ENCODE measurements at regions not wholly inside any gene's neighbourhood (a gene's known extent, or its start where the extent isn't known, plus 50 kb on each side); places are given as distances from the start of the nearest gene placed in this dataset.

DNA sequence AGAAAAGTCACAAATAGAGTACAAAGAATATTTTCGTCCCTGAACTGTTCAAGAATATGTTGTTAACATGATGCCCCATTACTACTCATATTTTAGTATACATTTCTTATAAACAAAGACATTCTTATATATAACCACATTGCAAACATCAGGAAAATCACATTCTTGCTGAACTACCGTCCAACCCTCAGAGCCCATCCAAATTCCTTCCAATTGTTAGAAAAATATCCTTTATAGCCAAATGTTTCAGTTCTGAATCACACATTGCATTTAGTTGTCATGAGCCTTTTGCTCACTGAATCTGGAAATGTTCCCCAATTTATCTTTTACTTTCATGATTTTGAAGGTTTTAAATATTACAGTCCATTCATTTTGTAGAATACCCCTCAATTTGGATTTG, 467.8 kb upstream of the ARGLU1 start:
- DNase-seq (ENCODE audit: low read depth in 2 of 2), result no peak

DNA sequence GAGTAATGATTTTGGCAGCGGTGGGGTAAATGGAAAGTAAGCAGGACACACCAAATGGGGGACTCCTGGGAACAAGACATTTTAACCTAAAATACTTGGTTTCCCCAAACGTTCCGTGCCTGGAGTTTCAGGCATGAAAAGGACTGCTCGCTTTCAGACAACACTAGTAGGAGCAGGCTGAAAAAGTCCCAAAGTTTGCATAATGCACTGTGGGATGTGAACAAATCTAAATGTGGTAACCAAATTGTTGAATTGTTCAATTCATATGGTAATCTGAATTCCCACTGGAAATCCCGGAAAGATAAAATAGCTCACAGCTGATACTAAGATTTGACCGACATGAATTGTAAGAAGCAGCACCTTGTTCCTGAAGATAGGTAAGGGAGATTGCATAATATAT, 467.2 kb upstream of the ARGLU1 start:
- DNase-seq (ENCODE audit: low read depth in 2 of 2), result no peak

DNA sequence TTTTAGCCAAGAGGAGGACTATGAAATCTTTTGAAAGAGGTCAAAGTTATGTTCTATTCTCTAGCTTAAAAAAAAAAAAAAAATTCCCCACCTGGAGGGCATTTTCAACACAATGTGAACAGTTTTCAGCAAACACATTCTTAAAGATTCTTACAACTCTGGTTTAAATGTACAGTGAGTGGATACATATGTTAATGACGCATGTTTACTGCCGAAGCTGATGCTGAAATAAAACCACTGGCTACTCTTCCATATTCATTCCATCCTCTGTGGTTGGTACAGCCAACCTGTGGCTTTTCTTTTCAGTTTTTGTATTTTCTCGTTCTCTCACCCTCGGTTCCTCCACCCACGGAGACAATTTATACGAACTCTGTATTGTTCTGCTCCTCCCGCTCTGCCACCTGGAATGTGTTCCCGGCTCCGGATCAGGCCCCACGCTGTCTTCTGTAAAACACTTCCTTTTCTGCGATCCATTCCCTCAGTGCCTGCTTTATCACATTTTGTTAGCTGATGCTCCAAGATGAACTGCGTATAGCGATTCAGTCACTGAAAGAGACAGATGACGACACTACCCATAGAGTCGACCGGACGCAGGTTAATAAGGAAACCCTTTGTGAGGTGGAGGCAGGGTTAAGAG, 466.4 kb upstream of the ARGLU1 start:
- no peak for DNase-seq (ENCODE audit: low read depth in 2 of 2)

DNA sequence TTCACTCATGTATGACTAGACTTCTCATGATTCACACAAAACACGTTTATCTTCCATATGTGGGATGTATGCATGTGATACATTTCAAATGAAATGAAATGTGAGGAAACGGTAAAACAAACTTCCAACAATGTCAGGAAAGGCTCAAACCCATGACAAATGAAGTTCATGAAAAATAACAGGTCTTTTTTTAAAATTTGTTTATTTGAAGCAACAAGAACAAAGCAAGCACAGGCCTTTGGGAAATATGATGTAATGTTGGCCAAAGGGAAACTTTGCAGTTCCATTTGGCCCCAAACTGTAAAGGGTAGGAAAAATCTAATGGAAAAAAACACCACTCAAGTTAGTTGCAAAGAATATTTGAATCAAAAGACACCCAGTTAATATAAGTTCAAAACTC, 463.8 kb upstream of the ARGLU1 start:
- DNase-seq (ENCODE audit: low read depth in 2 of 2), result no peak

DNA sequence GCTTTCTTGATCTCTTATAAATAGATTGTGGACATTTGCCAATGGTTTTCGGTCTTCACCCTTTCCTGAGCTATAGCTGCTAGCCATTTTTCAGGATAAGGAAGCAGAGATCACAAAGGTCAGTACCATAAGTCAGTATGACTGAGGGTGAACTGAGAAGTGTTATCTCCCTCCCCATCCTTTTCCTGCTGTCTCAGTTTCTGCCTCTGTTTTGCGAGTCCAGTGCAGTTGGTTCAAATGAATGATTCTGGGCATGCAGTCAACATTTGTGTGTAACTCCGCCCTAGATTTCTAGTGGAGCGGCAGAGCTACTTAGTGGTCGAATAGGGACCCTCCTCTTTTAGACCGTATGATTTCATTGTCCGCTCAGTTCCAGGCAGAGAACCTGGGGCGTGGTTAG, 460.8 kb upstream of the ARGLU1 start:
- no peak for DNase-seq (ENCODE audit: low read depth in 2 of 2)

DNA sequence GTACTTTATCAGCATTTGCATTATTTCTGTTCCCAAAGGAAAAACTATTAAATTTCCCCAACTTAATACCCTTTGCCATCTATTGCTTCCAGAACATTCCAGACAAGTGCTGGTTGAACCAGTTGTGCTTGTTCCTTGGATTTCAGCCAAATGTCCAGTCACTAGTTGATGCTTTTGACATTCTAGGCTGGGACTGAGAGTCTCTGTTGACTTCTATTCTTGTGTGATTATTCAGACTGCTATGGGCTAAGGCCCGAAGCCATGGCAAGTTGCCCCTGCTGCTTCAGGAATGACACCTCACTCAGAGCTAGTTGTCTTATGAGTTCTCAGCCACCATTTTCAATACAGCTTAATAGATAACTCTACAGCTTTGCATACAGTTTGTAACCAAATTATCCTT, 458.1 kb upstream of the ARGLU1 start:
- DNase-seq (ENCODE audit: low read depth in 2 of 2), result no peak

DNA sequence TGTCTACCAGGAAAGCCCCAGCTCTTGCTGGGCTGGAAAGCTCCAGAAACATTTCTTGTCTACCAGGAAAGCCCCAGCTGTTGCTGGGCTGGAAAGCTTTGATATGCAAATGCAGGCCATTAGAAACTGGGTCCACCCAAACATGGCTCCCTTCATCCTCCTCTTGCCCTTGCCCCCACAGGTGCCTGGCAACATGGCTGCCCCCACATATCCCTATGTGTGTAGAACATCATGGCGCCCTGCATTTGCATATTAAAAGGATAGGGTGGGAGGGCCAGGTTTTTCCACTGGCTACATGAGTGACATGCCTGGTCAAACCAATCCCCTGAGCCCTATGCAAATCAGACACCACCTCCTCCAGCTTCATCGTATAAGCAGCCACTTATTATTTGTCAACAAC, 455.4 kb upstream of the ARGLU1 start:
- DNase-seq (ENCODE audit: low read depth in 2 of 2), result no peak

DNA sequence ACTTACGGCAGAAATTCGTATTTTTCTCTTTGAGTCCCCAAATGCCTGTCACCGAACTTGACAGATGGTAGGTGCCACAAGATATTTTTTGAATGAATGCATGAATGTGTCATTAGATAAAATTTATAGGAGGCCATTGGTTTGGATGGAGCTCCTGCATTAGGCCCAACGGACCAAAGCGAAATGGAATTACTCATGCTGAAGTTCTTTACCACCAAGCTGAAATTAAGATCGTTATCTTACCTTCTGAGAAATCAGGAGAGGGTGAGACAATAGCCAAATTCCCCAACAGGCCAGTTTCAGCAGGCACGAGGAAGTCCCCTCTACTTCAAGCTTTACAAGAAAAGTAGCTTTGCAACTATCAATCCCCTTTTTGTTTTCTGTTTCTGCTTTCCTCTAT, 452.5 kb upstream of the ARGLU1 start:
- DNase-seq (ENCODE audit: low read depth in 2 of 2), result no peak

DNA sequence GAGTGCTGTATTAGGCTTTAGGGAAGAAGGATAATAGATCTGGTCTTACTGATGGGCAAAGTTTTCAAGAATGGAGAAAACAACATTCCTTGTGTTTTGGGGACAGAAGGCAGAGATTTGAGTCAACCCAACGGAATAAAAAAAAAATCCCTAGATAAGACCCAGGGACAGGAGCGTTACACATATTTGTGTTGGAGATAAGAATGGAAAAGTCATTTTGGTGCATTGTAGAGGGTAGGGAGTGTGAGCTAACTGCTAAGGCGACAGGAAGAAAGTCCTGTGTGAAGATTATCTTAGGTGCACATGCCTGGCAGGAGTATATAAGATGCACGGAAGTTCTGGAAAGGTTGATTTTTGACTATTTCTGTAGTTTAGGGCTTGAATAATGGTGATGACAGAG, 450.3 kb upstream of the ARGLU1 start:
- DNase-seq (ENCODE audit: low read depth in 2 of 2), result no peak

DNA sequence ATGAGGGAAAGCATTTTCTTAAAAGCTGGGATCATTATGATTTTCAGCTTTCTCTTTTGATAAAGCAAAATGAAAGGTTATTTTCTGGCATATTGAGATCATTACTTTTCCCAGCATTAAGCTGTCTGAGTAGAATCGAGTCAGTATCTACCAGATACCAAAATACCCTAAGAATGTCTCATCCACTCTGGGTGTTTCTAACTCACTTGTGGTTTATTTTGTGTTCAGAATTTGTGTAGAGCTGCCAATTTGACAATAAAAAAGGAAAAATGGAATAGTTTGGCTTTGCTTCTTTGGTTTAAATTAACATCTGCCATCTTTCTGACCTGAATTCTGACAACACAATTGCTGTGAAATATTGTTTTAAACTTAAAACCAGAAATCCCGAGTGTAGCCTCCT, 438.7 kb upstream of the ARGLU1 start:
- no peak for DNase-seq (ENCODE audit: low read depth in 2 of 2)

DNA sequence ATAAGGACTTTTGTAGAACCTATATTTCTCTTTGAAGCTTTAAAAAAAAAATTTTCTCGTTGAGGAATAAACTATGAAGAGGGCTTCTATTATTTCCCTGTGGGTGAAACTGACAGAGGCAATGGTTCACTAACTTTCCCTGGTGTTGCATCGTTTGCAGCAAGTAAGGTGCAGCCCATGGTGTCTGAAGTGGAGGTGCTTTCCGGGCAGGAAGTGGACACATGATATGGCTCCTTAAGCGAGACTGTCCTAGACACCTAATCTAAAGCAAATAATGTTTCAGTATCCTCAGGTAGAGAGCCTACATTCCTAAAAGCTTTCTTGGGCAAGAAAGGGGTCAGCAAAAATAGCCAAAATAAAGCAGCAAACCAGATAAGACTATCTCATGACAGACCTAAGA, 437.6 kb upstream of the ARGLU1 start:
- no peak for DNase-seq (ENCODE audit: low read depth in 2 of 2)

DNA sequence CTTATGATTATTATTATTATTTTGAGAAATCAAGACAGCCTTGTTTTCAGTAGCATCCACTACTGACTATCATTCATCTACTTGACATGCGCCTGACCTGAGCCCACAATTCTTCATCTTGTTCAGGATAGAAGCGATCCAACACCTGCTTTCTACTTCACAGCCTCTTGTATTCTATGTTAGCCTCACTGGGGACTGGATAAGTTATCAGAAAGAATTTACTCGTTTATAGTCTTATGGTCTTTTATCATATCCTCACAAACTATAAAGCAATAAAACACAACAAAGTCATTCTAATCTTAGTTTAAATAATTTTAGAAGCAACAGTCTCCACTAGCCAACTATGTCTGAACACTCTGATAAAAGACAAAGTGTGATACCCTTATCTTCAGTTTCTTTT, 436.0 kb upstream of the ARGLU1 start:
- no peak for DNase-seq (ENCODE audit: low read depth in 2 of 2)

DNA sequence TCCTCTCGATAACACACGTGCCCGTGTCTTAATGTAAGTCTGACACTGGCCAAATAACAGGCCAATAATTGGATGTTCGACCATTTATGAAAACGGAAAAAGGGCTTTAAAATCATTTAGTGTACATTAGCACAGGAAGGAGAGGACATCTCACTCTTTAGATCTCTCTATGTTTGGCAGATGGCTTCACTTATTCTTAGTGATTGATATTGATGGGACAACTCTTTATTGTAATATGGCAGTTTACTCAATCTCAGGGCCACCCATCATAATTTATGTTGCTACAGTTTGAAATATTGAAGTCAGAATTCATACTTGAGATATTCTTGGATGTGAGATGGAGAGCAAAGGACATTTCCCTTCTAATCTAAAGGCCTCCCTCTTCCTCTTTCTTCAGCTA, 430.7 kb upstream of the ARGLU1 start:
- no peak for DNase-seq (ENCODE audit: low read depth in 2 of 2)

DNA sequence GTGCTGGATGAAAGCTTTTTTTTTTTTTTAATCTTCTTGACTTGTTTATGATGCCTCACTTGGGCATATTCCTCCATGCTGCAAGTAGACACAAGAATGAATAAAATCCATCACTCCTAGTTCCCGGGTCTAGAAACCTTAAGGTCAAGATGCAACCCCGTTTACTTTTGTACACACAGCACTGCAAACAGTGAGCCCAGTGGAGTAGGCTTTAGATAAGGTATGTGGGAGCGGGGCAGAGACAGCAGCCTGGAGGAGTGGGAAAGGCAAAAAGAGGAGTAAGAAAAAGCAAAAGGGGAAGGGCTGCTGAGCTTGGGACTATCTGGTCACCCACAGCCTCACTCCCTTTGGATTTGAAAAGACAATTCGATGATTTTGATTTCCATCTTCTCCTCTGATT, 429.8 kb upstream of the ARGLU1 start:
- no peak for DNase-seq (ENCODE audit: low read depth in 2 of 2)

DNA sequence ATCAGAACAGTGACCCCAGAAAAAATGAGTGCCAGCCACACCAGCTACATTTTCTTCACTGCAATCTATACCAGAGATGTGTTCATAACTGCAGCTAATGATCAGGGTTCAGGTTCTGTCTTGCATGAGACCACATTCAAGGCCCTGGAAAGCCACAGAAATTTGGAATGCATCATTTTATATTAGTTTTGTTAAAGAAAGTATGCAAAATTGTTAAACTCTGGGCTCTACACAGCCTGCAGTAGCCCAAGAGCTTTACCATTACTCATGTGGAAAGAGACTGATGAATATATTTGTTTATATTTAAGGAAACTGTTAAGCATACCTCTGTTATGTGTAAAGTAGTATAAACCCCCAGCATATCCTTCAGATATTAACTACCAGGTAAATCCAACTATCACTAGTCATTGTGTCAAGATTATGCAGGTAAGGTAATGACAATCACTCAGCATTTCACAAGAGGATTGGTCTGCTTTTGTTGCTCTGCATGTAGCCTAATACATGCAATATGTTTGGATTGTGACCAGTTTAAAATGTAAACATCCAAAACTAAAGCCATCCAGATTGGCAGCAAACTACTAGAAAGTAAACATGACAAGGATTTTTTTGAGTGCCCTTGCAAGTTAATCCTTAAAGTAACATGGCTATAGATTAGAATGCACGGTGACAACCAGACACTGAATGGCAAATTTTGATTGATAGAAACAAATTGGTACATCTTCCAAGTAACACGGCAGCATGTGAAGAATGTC, 429.1 kb upstream of the ARGLU1 start:
- no peak for DNase-seq (ENCODE audit: low read depth in 2 of 2)

DNA sequence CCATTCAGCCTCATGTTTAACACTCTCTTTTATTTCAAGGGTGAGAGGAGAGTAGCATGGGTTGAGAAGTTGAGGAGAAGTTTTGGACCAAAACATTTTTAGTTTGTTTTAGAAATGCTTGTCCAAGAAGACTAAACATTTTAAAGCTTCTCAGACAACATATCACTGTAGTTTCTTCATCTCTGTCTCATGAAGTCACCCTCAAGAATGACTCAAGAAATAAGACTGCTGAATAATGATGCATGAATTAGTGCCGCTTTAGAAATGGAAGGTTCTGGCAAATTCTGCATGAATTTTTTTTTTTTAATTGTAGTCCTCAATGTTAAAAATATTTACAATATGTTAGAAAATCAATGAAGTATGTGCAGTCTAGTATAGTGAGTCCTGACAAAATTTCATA, 422.7 kb upstream of the ARGLU1 start:
- no peak for DNase-seq (ENCODE audit: low read depth in 2 of 2)

DNA sequence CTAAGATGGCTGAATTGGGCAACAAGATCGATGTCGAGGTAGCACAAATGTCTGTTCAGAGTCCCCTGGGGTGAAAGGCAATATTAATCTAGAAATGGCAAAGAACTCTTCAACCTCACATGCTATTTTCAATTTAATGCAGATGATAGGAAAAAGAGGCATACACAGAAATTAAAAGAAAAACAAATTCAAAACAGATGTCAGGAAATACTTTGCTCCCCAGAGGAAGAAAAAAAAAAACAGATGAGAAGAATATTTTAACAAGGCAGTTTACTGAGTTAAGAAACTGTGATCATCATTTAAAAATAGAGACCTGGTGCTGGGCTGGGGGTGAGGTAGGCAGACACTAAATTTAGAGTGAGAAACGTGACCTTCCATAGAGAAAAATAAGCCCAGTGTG, 421.9 kb upstream of the ARGLU1 start:
- no peak for DNase-seq (ENCODE audit: low read depth in 2 of 2)

DNA sequence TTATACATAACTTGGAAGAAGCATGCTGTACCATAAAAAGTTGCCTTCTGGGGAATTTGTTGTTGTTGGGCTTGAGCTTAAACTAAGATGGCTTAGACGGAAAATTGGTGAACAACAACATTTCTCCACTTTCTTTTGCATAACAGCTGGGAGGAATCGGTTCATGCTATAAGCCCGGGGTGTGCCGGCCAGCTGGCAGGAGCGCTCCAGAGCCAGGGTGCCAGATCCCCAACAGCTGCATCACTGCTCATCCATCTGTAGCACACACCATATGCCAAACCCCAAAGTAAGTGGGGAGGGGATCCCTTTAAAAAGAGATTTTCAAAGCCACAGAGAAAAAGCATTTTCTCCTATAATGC, 419.5 kb upstream of the ARGLU1 start:
- no peak for DNase-seq (ENCODE audit: low read depth in 2 of 2)

DNA sequence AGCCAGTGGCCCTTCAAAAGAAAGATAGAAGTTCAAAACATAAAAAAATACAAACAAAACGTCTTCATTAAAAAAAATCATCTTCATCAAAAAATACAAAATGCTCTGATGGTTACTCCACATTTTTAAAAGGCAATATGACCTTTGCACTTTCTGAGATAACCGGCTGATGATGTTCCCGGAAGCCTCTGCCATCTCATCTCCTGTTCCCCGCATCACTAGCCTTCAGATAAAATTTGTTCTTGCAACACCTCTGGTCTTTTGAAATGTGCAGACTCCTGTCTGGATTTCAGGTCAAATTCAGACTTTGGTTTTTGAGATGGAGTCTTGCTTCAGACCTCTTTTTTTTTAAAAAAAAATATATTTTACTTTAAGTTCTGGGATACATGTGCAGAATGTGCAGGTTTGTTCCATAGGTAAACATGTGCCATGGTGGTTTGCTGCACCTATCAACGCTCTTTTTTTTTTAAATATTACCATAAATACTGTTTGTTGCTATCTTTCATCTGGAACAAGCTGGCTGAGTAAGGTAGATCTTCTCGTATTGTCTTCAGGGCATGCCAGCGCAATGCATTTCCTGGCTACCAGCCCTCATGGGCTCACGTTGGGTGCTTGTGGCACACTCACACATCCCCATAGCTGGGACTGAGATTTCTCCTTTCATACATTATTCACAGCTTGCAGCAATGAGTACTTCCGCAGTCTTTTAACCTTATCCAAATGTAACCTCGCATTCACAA, 418.9 kb upstream of the ARGLU1 start:
- no peak for DNase-seq (ENCODE audit: low read depth in 2 of 2)

DNA sequence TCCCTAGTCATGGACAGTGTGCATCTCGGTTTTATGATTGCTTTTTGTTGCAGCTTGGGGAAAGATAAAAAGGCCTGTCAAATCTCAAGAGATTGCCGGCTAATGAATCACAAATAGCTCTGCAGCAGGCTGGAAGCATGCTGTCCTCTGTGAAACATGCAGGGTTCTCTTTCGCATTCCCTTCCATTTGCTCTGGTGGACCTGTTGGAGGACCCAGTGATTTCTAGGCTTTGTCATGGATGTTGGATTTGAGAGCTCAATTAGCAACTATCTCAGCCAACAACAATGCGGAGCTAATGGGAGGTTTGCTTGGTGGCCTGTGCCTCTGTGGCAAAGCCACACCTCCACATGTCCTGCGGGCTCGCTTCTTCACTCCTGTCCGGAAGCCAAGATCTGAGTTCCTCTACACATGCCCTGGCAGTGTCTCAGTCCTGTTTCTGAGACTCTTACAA, 418.1 kb upstream of the ARGLU1 start:
- DNase-seq (ENCODE audit: low read depth in 2 of 2), result no peak

DNA sequence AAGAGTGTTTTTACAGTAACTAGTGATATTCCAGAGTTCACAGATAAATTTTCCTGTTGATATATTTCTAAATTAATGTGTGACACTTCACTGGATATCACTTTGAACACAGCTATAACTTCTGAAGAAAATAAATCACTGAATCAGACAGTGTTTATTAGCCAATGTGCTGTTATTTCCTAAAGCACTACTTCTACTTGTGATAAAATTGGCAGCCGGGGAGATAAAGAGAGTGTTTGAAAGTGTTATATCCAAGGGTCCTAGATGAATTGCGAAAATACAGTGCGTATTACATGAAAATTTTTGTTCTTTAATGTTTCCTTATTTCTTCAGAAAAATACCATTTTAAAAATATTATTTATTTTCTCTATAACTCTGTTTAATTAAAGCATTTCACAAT, 417.5 kb upstream of the ARGLU1 start:
- no peak for DNase-seq (ENCODE audit: low read depth in 2 of 2)

DNA sequence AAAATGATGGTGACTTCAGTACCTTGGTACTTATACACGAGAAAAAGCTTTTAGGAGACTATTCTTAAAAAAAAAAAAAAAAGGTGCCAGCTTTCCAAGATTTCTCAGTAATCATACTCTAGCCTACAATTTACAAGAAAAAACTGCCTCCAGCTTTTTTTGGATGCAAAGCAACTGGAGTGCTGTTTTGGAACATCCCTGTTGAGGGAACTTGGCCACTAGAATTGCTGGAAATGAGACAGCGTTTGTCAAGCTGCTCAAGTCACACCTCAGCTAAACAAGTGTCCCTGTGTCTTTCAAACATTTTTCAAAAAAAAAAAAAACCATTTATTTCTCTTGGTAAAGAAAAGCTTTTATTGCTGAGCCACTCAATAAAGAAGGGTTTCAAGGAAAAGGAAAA, 413.1 kb upstream of the ARGLU1 start:
- no peak for DNase-seq (ENCODE audit: low read depth in 2 of 2)

DNA sequence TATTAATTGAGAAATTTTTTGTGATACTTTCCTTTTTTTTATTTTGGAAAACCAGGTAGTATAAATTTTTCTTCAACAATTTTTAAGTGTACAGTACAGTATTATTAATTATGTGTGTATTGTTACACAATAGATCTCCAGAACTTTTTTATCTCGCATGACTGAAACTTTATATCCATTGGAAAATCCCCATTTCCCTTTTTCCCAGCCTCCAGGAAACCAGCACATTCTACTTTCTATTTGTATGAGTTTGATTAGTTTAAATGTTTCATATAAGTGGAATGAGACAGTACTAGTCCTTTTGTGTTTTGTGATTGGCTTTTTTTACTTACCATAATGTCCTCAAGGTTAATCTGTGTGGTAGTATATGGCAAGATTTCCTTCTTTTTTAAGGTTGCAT, 399.5 kb upstream of the ARGLU1 start:
- no peak for DNase-seq (ENCODE audit: low read depth in 2 of 2)

All from activated CD8-positive, alpha-beta memory T cell treated with anti-CD3 and anti-CD28 coated beads for 4 hours (primary cell).